Ovary (tissue), 3 donors: ENCODE measurements at regions not wholly inside any gene's neighbourhood (a gene's known extent, or its start where the extent isn't known, plus 50 kb on each side); places are given as distances from the start of the nearest gene placed in this dataset.

Experiments used
- CTCF ChIP-seq, 3 donors: fragments of 450-650 bp in 2 of 3; fragments of 200-600 bp in 1 of 3; IDR thresholded peaks; one replicate each; pipeline versions ENCODE4 v1.5.1 to v1.8.0; 2016 to 2022; ENCODE audit warnings: antibody characterized with exemption in 3 of 3, mild to moderate bottlenecking in 1 of 3
- POLR2A ChIP-seq: fragments of 450-650 bp; IDR thresholded peaks from one replicate; pipeline ENCODE4 v1.6.1; 2017; ENCODE audit warnings: antibody characterized with exemption, mild to moderate bottlenecking, moderate library complexity
- donor health status: DM: no; HTN: no; CAD: no.

GRCh38 chrX:151860827-151861226, 51.9 kb upstream of the MAGEA4 start:
- TF ChIP-seq CTCF (IDR thresholded peaks at IDR 0.05) (no peak), POLR2A (no peak)
